ENCODE measurements at regions not wholly inside any gene's neighbourhood (a gene's known extent, or its start where the extent isn't known, plus 50 kb on each side); places are given as distances from the start of the nearest gene placed in this dataset.

DNA sequence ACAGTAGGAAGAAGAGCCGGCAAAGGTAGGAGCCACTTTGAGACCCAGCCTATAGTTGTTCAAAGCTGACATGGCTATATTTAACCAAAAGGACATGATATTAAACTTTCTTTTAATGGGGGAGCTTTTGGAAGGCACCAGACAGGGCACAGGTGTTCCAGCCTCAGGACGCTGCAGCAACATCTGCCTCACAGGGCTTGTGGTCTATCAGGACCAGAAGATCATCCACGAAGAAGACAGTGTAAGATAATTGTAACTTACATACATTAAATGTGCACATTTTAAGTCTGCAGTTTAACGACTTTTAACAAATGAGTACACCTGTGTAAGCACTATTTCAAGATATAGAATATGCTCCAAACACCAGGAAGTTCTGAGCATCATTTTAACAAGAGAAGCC is 168.2 kb upstream of the PMEPA1 start:
- Histone ChIP-seq H4K8ac (replicated peaks; ENCODE audit: insufficient read length, low read depth, low read length) (no peak overlapping the region), H3T11ph (ENCODE audit: low read length) (no peak overlapping the region), H3K23me2 (ENCODE audit: insufficient read length, low read depth, low read length, poor library complexity, severe bottlenecking) (no peaks in the 10 kb centered on the region), H3K9ac (ENCODE audit: extremely low read depth, insufficient read length, low read length) (no peak overlapping the region), H2BK20ac (ENCODE audit: low read depth, low read length, poor library complexity, severe bottlenecking) (no peak overlapping the region), H4K20me1 (ENCODE audit: control insufficient read depth, insufficient read depth, insufficient read length) (no peaks in the 10 kb centered on the region), H3K27ac (ENCODE audit: insufficient read length, low read depth, low read length) (no peak overlapping the region), H2BK12ac (ENCODE audit: insufficient read length, low read depth, low read length) (no peak overlapping the region), H3K27me3 (ENCODE audit: insufficient read depth, low read length) (no peaks in the 10 kb centered on the region), H2AK5ac (ENCODE audit: insufficient read length, low read length) (no peak overlapping the region), H3K56ac (ENCODE audit: insufficient read length, low read depth, low read length) (no peak overlapping the region), H3K23ac (ENCODE audit: insufficient read length, low read depth, low read length) (no peak overlapping the region), H2AFZ (ENCODE audit: low read length) (no peak overlapping the region), H2BK120ac (ENCODE audit: low read depth, low read length, poor library complexity, severe bottlenecking) (no peak overlapping the region), H3K79me1 (ENCODE audit: insufficient read depth, low read depth, low read length, poor library complexity, severe bottlenecking) (no peaks in the 10 kb centered on the region), H2BK5ac (ENCODE audit: insufficient read length, low read length) (no peak overlapping the region), H2BK15ac (ENCODE audit: low read depth, low read length) (no peak overlapping the region), H3K4me2 (ENCODE audit: insufficient read depth, insufficient read length, low read length) (no peak overlapping the region), H3K14ac (ENCODE audit: insufficient read depth, low read length) (no peak overlapping the region), H3K4me1 (ENCODE audit: insufficient read depth, low read length) (no peaks in the 10 kb centered on the region), H3K79me2 (ENCODE audit: insufficient read depth, low read length) (no peaks in the 10 kb centered on the region), H3K9me3 (ENCODE audit: control insufficient read depth, low read depth, low read length) (no peaks in the 10 kb centered on the region), H4K91ac (ENCODE audit: insufficient read length, low read depth, low read length) (no peak overlapping the region), H3K18ac (ENCODE audit: insufficient read length, low read depth, low read length) (no peak overlapping the region), H4K5ac (ENCODE audit: insufficient read length, low read depth, low read length) (no peak overlapping the region), H3K4ac (ENCODE audit: low read depth, low read length) (no peak overlapping the region)
- no peak for DNase-seq
- TF ChIP-seq, protein P1, sequence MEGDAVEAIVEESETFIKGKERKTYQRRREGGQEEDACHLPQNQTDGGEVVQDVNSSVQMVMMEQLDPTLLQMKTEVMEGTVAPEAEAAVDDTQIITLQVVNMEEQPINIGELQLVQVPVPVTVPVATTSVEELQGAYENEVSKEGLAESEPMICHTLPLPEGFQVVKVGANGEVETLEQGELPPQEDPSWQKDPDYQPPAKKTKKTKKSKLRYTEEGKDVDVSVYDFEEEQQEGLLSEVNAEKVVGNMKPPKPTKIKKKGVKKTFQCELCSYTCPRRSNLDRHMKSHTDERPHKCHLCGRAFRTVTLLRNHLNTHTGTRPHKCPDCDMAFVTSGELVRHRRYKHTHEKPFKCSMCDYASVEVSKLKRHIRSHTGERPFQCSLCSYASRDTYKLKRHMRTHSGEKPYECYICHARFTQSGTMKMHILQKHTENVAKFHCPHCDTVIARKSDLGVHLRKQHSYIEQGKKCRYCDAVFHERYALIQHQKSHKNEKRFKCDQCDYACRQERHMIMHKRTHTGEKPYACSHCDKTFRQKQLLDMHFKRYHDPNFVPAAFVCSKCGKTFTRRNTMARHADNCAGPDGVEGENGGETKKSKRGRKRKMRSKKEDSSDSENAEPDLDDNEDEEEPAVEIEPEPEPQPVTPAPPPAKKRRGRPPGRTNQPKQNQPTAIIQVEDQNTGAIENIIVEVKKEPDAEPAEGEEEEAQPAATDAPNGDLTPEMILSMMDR (conservative IDR thresholded peaks at IDR 0.05) = no peak
- Mint-ChIP-seq H3K36me3 (ENCODE audit: insufficient read depth in 1 of 3, low read depth in 3 of 3) (no peaks in the 10 kb centered on the region), H3K4me1 (peaks cover 15 to 27% of the 10 kb centered on the region in 2 experiments), H3K27me3 (ENCODE audit: low read depth) (peaks cover 35% of the 10 kb centered on the region), H3K4me3 (no peak overlapping the region), H3K27ac (no peak overlapping the region), H3K9me3 (peaks cover 0 to 2% of the 10 kb centered on the region in 2 experiments; a peak in 2 of 5 replicates)
- WGBS (ENCODE audit: extremely low coverage, insufficient read length, low lambda C conversion rate) = no CpG with 5 or more reads among the region's 4 CpGs
